ENCODE measurements at regions not wholly inside any gene's neighbourhood (a gene's known extent, or its start where the extent isn't known, plus 50 kb on each side); places are given as distances from the start of the nearest gene placed in this dataset.

- Mint-ChIP-seq H3K4me1 (peaks cover 11% of the 10 kb centered on the region), H3K9me3 (no peaks in the 10 kb centered on the region), H3K36me3 (ENCODE audit: low read depth) (no peaks in the 10 kb centered on the region), H3K27me3 (no peaks in the 10 kb centered on the region), H3K27ac (peak overlapping the region; percentile 54), H3K4me3 (peak overlapping the region; percentile 42)
- intact Hi-C loops (cut with micrococcal nuclease) = no loop called here
- ChIA-PET CTCF (no interaction called here), POLR2A (interaction anchor here (0.7 kb wide), 1 partner anchor 117 kb away, joined by 9 read pairs; no protein-coding TSS in a partner anchor)
- DNase-seq (no peak), ATAC-seq (ENCODE audit: low read depth) (no peak)
- no peak for TF ChIP-seq CTCF (IDR thresholded peaks at IDR 0.05)
Observed at GRCh38 chr12:115504306-115505290, 772.9 kb downstream of the MED13L start.

- intact Hi-C loops (cut with micrococcal nuclease) = no loop called here
- no peak for ATAC-seq (ENCODE audit: low read depth)
- no peak for DNase-seq
- TF ChIP-seq CTCF (IDR thresholded peaks at IDR 0.05) = no peak
- H3K4me1 Mint-ChIP-seq = peaks cover 11% of the 10 kb centered on the region
- ChIA-PET CTCF (no interaction called here), POLR2A (no interaction called here)
- H3K36me3 Mint-ChIP-seq (ENCODE audit: low read depth) = no peaks in the 10 kb centered on the region
- no peaks in the 10 kb centered on the region for H3K9me3 Mint-ChIP-seq
- H3K4me3 Mint-ChIP-seq = no peak overlapping the region
- no peak overlapping the region for H3K27ac Mint-ChIP-seq
- H3K27me3 Mint-ChIP-seq = no peaks in the 10 kb centered on the region
Observed at GRCh38 chr12:115500872-115501271, 776.6 kb downstream of the MED13L start.

GRCh38 chr12:115495300-115495699, 782.2 kb downstream of the MED13L start:
- H3K27me3 Mint-ChIP-seq = no peaks in the 10 kb centered on the region
- ChIA-PET CTCF (no interaction called here), POLR2A (no interaction called here)
- H3K27ac Mint-ChIP-seq = no peak overlapping the region
- ATAC-seq (ENCODE audit: low read depth) = no peak
- H3K4me3 Mint-ChIP-seq = no peak overlapping the region
- no peak for DNase-seq
- no peaks in the 10 kb centered on the region for H3K4me1 Mint-ChIP-seq
- no peak for TF ChIP-seq CTCF (IDR thresholded peaks at IDR 0.05)
- H3K9me3 Mint-ChIP-seq = no peaks in the 10 kb centered on the region
- intact Hi-C loops (cut with micrococcal nuclease) = no loop called here
- H3K36me3 Mint-ChIP-seq (ENCODE audit: low read depth) = no peaks in the 10 kb centered on the region

GRCh38 chr12:115492553-115492952, 784.9 kb downstream of the MED13L start:
- intact Hi-C loops (cut with micrococcal nuclease) = no loop called here
- CTCF ChIA-PET = no interaction called here
- POLR2A ChIA-PET = no interaction called here
- Mint-ChIP-seq H3K4me3 (no peak overlapping the region), H3K27me3 (no peaks in the 10 kb centered on the region), H3K4me1 (no peaks in the 10 kb centered on the region), H3K9me3 (no peaks in the 10 kb centered on the region), H3K27ac (no peak overlapping the region), H3K36me3 (ENCODE audit: low read depth) (no peaks in the 10 kb centered on the region)
- no peak for ATAC-seq (ENCODE audit: low read depth)
- DNase-seq = no peak
- no peak for TF ChIP-seq CTCF (IDR thresholded peaks at IDR 0.05)

GRCh38 chr12:115491511-115492250, 785.8 kb downstream of the MED13L start:
- no peak overlapping the region for H3K27ac Mint-ChIP-seq
- DNase-seq (no peak), ATAC-seq (ENCODE audit: low read depth) (no peak)
- no peak overlapping the region for H3K4me3 Mint-ChIP-seq
- H3K4me1 Mint-ChIP-seq = no peaks in the 10 kb centered on the region
- H3K9me3 Mint-ChIP-seq = no peaks in the 10 kb centered on the region
- ChIA-PET CTCF (no interaction called here), POLR2A (no interaction called here)
- TF ChIP-seq CTCF (IDR thresholded peaks at IDR 0.05) = no peak
- H3K27me3 Mint-ChIP-seq = no peaks in the 10 kb centered on the region
- intact Hi-C loops (cut with micrococcal nuclease) = no loop called here
- no peaks in the 10 kb centered on the region for H3K36me3 Mint-ChIP-seq (ENCODE audit: low read depth)

All from activated B cell treated with CpG ODN at 0.5 μM for 24 hours (primary cell).